Esophagus squamous epithelium (tissue), 4 donors: ENCODE measurements at regions not wholly inside any gene's neighbourhood (a gene's known extent, or its start where the extent isn't known, plus 50 kb on each side); places are given as distances from the start of the nearest gene placed in this dataset.

Source experiments
- CTCF ChIP-seq, 6 experiments: fragments of 450-650 bp in 4 of 6; fragments of 200-600 bp in 2 of 6; sonication (generic) in 2 of 6; IDR thresholded peaks; one replicate each; pipeline ENCODE4 v1.5.1; 2016 to 2019; ENCODE audit warnings: antibody characterized with exemption in 6 of 6, mild to moderate bottlenecking in 4 of 6, moderate library complexity in 4 of 6
- POLR2A ChIP-seq, 4 donors: fragments of 450-650 bp; IDR thresholded peaks; one replicate each; pipeline ENCODE4 v1.6.1; 2017; ENCODE audit warnings: antibody characterized with exemption in 4 of 4, mild to moderate bottlenecking in 4 of 4, moderate library complexity in 3 of 4

GRCh38 chrX:40484408-40485091 lies 96.2 kb upstream of the ATP6AP2 start:
- TF ChIP-seq CTCF (IDR thresholded peaks at IDR 0.05): no peak
- no peak for TF ChIP-seq POLR2A (IDR thresholded peaks at IDR 0.05)
